ENCODE measurements at regions not wholly inside any gene's neighbourhood (a gene's known extent, or its start where the extent isn't known, plus 50 kb on each side); places are given as distances from the start of the nearest gene placed in this dataset.

DNA sequence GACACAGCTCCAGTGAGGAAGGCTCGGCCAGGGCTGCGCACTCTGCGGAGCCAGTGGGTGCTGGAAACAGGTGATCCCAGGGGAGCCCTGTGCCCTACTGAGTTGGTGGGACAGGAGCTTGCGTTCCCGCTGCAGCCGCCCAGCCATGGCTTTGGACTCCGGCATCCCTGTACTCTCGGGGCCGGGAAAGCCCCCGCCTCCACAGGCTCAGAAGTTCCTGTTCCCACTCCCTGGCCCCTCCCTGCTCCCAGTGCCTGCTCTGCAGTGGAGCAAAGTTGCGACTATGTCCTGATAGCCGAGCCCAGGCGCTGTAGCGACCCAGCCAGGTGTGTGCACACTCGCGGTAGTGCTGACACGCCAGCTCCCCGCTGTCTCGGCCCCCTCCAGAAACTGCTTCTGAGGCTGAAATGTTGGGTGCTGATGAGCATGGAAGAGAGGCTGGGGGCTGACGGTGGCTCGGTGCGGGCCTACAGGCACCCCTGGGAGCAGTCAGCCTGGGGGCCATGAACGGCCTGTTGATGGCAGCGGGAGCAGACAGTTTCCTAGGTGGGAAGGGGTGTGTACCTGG is 344.6 kb upstream of the MGAT4C start:
- no peaks in the 10 kb centered on the region for H3K9me2 ChIP-seq (ENCODE audit: low read depth, low read length)
- H3K79me2 ChIP-seq (ENCODE audit: insufficient read depth, low read length), result no peaks in the 10 kb centered on the region
- H3K36me3 ChIP-seq (ENCODE audit: insufficient read depth, low read length), result no peaks in the 10 kb centered on the region
- no peaks in the 10 kb centered on the region for H3F3A ChIP-seq (ENCODE audit: insufficient read depth, low read length)
- no peaks in the 10 kb centered on the region for H3K4me1 ChIP-seq (ENCODE audit: insufficient read depth, low read length, severe bottlenecking)
- H2AFZ ChIP-seq (ENCODE audit: low read length), result no peak overlapping the region
- H3K9ac ChIP-seq (ENCODE audit: low read length), result no peak overlapping the region
- H3K4me2 ChIP-seq (ENCODE audit: low read length), result no peak overlapping the region
- no peak overlapping the region for H3K27ac ChIP-seq (ENCODE audit: low read depth, low read length, poor library complexity, severe bottlenecking)
- no peaks in the 10 kb centered on the region for H3K9me3 ChIP-seq (ENCODE audit: low read length)
- no peaks in the 10 kb centered on the region for H4K20me1 ChIP-seq (ENCODE audit: insufficient read depth, low read length)
- TF ChIP-seq, protein P1, sequence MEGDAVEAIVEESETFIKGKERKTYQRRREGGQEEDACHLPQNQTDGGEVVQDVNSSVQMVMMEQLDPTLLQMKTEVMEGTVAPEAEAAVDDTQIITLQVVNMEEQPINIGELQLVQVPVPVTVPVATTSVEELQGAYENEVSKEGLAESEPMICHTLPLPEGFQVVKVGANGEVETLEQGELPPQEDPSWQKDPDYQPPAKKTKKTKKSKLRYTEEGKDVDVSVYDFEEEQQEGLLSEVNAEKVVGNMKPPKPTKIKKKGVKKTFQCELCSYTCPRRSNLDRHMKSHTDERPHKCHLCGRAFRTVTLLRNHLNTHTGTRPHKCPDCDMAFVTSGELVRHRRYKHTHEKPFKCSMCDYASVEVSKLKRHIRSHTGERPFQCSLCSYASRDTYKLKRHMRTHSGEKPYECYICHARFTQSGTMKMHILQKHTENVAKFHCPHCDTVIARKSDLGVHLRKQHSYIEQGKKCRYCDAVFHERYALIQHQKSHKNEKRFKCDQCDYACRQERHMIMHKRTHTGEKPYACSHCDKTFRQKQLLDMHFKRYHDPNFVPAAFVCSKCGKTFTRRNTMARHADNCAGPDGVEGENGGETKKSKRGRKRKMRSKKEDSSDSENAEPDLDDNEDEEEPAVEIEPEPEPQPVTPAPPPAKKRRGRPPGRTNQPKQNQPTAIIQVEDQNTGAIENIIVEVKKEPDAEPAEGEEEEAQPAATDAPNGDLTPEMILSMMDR (IDR thresholded peaks at IDR 0.05; ENCODE audit: low read length), result no peak
- TF ChIP-seq EZH2 (IDR thresholded peaks at IDR 0.05; ENCODE audit: borderline replicate concordance, low read length), result no peak
- H3K27me3 ChIP-seq (ENCODE audit: insufficient read depth, low read length), result no peaks in the 10 kb centered on the region
- H3K4me3 ChIP-seq (ENCODE audit: low read depth, low read length, poor library complexity, severe bottlenecking), result no peak overlapping the region

DNA sequence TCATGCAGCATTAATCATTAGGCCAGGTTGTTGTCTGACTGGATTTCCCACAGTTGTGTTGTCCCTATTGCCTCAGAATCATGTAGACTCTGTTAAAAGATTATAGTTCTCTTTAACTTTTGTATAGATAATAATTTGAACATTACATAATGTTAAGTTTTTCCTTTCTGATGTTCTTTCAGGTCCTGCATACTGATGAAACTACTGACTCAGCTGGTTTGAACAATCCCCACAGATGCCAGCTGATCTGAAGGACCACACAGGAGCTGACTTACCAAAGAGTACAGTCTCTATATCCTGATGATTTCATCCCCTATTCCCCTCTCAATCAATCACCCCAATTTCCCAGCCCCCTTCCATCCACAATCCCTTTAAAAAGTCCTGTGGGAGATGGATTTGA is 341.2 kb upstream of the MGAT4C start:
- H3K4me2 ChIP-seq (ENCODE audit: low read length), result no peak overlapping the region
- no peaks in the 10 kb centered on the region for H3K4me1 ChIP-seq (ENCODE audit: insufficient read depth, low read length, severe bottlenecking)
- no peak overlapping the region for H3K4me3 ChIP-seq (ENCODE audit: low read depth, low read length, poor library complexity, severe bottlenecking)
- H3K9me3 ChIP-seq (ENCODE audit: low read length), result no peaks in the 10 kb centered on the region
- H3K79me2 ChIP-seq (ENCODE audit: insufficient read depth, low read length), result no peaks in the 10 kb centered on the region
- no peak overlapping the region for H3K9ac ChIP-seq (ENCODE audit: low read length)
- H3K9me2 ChIP-seq (ENCODE audit: low read depth, low read length), result no peaks in the 10 kb centered on the region
- no peaks in the 10 kb centered on the region for H3F3A ChIP-seq (ENCODE audit: insufficient read depth, low read length)
- no peaks in the 10 kb centered on the region for H3K36me3 ChIP-seq (ENCODE audit: insufficient read depth, low read length)
- TF ChIP-seq, protein P1 (IDR thresholded peaks at IDR 0.05; ENCODE audit: low read length), result no peak
- TF ChIP-seq EZH2 (IDR thresholded peaks at IDR 0.05; ENCODE audit: borderline replicate concordance, low read length), result no peak
- H3K27me3 ChIP-seq (ENCODE audit: insufficient read depth, low read length), result no peaks in the 10 kb centered on the region
- no peaks in the 10 kb centered on the region for H4K20me1 ChIP-seq (ENCODE audit: insufficient read depth, low read length)
- H3K27ac ChIP-seq (ENCODE audit: low read depth, low read length, poor library complexity, severe bottlenecking), result no peak overlapping the region
- H2AFZ ChIP-seq (ENCODE audit: low read length), result no peak overlapping the region

DNA sequence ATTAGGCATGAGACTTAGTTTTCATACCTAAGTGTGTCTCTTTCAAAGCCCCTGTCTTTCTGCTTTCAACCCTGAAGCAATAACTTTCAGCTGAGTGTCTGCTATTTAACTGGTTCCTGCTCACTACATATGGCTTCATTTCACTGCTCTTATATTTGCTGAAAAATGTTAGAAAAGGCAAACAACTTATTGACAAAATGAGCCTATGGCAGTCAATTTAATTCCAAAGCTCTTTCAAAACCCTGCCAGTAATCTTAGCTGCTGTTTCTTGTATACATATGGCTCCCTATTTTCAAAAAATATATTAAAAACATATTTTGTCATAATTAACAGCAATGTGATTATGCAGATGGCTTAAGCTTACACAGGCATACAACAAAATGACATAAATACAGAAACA is 334.1 kb upstream of the MGAT4C start:
- no peaks in the 10 kb centered on the region for H3K9me3 ChIP-seq (ENCODE audit: low read length)
- no peaks in the 10 kb centered on the region for H3K4me1 ChIP-seq (ENCODE audit: insufficient read depth, low read length, severe bottlenecking)
- no peak overlapping the region for H3K4me3 ChIP-seq (ENCODE audit: low read depth, low read length, poor library complexity, severe bottlenecking)
- no peak for TF ChIP-seq EZH2 (IDR thresholded peaks at IDR 0.05; ENCODE audit: borderline replicate concordance, low read length)
- TF ChIP-seq, protein P1 (IDR thresholded peaks at IDR 0.05; ENCODE audit: low read length), result no peak
- H3K4me2 ChIP-seq (ENCODE audit: low read length), result no peak overlapping the region
- no peaks in the 10 kb centered on the region for H3K36me3 ChIP-seq (ENCODE audit: insufficient read depth, low read length)
- H3F3A ChIP-seq (ENCODE audit: insufficient read depth, low read length), result no peaks in the 10 kb centered on the region
- no peak overlapping the region for H3K9ac ChIP-seq (ENCODE audit: low read length)
- no peaks in the 10 kb centered on the region for H3K79me2 ChIP-seq (ENCODE audit: insufficient read depth, low read length)
- H3K9me2 ChIP-seq (ENCODE audit: low read depth, low read length), result no peaks in the 10 kb centered on the region; the same call in 1 of the 2 replicates
- H3K27me3 ChIP-seq (ENCODE audit: insufficient read depth, low read length), result no peaks in the 10 kb centered on the region
- no peak overlapping the region for H3K27ac ChIP-seq (ENCODE audit: low read depth, low read length, poor library complexity, severe bottlenecking)
- H4K20me1 ChIP-seq (ENCODE audit: insufficient read depth, low read length), result no peaks in the 10 kb centered on the region
- no peak overlapping the region for H2AFZ ChIP-seq (ENCODE audit: low read length)

Measured in OCI-LY1 (cell line).